ENCODE measurements at regions not wholly inside any gene's neighbourhood (a gene's known extent, or its start where the extent isn't known, plus 50 kb on each side); places are given as distances from the start of the nearest gene placed in this dataset.

DNA sequence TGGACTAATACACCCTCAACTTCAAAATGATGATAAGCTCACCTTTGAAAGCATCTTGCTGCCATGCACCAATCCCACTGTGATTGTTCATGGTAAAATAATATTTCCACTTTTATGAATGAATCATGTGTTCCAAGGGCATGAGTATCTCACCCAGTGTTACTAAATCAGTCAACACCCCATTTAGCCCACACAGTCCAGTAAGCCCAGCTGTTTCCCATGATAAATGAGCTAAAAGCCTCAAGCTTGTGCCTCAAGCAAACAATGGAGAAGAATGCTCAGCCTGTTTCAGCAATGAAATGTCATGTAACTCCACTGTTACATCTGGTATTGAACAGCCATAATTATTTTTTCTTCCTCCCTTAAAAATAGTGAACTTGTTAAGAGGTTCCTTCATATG lies 442.5 kb downstream of the XPNPEP1 start:
- no peak for DNase-seq

DNA sequence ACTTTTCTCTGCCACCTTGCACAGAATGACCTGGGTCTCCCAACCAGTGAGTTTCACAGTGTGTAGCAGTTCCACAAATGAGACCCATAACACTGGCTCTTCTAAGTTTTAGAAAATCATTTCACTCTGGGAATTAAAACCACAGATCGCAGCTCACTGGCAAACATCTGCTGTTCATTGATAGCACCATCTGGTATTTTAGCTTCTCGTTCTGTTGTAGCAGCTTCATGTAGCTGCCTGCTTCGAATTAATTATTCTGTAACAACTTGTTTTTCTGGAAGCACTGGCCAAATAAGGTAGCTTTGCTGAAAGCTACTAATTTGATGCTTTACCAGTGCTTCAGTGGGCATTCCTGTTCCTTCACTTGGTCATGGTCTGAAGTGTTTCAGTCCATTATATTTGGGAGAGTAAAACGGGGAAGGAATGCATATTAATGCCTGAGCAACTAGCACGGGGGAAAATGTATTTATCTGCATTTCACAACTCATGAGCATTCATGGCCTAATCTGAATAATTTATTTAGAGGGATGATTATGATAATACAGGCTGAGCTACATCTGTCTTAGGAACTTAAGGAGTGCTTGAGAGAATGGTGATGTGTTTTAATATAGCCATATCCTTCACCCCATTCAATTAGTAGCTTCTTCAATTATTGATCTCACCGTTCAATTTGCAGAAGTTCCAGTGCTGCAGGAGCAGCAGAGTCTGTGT lies 447.4 kb downstream of the XPNPEP1 start:
- DNase-seq: no peak

GRCh38 chr10:109474812-109475211 lies 448.5 kb downstream of the XPNPEP1 start:
- no peak for DNase-seq

DNA sequence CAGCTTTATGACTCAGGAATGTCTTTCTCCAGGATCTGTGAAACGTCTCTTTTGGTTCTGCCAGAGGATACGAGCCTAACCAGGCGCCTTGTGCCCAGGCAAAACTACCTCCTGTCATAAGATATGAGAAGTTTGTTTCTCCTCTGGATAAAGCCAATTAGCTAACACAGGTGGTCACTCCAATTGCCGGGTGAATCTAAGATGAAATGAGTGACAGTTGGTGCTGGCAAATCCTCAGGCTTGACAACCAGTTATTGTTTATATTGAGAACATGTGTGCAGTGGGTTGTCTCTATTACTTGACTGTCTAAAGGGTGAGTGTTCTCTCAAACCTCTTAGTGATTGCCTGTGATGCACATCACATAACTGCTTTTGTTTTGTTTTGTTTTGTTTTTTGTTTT lies 449.1 kb downstream of the XPNPEP1 start:
- no peak for DNase-seq

DNA sequence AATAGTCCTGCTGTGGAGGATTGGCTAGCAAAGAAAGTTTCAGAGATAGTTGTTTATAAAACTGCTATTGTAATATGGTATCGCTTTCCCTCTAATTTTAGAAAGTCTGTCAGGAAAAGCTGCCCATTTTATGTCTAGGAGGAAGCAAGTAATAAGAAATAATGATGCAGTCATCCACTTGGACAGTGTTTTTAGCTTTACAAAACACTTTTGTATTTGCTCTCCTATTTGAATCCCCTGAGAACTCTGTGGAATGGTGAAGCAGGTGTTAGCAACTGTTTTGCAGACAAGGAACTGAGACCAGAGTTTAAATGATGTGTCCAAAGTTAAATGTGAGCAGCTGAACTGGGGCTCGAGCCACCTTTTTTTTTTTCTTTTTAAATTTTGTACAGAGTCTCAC lies 455.8 kb downstream of the XPNPEP1 start:
- peak; percentile 13 for DNase-seq

GRCh38 chr10:109464949-109465348 lies 458.4 kb downstream of the XPNPEP1 start:
- DNase-seq: no peak

GRCh38 chr10:109457302-109457638 lies 466.0 kb downstream of the XPNPEP1 start:
- DNase-seq: no peak

- no peak for DNase-seq
These were observed 466.6 kb downstream of the XPNPEP1 start for GRCh38 chr10:109456566-109457301.

GRCh38 chr10:109454691-109455090 lies 468.6 kb downstream of the XPNPEP1 start:
- no peak for DNase-seq

GRCh38 chr10:109451879-109452278 lies 471.4 kb downstream of the XPNPEP1 start:
- DNase-seq: no peak

DNA sequence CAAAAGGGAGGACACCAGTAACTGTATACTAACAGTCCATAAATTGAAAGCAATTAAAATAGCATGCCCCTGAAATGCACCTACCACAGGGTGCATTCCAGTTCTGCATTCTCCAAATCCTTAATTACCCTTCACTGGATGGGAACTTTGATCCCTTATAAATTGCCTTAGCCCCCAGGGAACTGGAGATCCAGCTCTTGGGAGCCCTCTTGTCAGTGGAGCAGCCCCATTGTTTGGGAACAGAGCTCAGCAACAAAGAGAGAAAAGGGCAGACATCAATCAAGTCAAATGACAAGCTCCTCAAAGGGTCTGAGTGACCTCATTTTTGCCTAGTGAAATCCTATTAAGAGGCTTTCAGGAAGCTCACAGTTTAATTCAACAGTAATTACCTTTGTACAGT lies 472.6 kb downstream of the XPNPEP1 start:
- no peak for DNase-seq

GRCh38 chr10:109433434-109433833 lies 489.9 kb downstream of the XPNPEP1 start:
- no peak for DNase-seq

GRCh38 chr10:109432281-109432680 lies 491.0 kb downstream of the XPNPEP1 start:
- DNase-seq: no peak

DNA sequence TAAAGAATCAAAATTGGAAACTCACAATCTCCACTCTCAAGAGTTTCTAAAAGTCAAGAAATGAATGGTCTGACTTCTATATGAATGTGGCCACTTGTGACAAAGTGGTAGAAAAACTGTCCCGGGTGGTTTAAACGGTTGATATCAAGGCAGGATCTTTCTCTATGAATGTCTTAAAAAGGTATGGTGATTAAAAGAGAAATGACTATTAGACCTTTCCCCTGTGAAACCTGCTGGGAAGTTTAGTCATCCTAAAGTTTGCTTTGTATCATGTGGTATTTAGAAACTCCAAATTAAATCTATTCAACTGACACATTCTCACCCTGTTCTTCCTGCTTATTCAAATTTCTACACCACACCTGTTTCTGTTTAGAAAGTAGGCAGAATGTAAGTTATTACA lies 492.5 kb downstream of the XPNPEP1 start:
- no peak for DNase-seq

DNA sequence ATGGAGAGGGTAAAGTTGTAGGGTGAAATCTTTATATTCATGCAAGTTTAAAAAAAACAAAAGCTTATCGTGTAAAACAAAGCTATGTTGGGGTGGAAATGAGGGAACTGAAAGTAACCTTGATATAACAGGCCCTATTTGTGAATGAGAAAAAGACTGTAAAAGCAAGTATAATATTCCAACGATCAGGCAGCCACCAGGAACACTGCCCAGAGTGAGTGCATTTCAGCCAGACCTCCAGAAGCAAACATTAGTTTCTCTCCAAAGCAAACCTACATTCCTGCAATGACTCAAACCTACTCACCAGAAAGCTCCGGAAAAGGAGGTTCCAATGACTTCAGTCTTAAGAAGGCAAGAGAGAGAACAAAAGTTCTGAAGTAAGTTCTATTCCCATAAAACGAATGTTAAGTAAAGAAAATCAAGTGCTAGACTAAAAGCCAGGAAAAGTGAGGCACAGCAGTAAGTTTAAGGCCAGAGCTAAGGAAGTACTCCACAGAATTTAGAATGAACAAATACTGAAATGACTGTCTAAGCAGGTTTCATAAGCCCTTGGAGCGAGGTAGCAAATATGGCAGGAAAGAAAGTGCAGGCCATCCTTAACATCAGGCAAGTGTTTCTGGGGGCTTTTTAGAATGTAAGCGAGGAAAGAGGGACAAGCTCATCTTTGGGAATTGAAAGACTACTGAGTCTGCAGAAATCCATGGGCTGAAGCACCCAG lies 493.1 kb downstream of the XPNPEP1 start:
- peak; percentile 31 for DNase-seq

- no peak for DNase-seq
These were observed 494.4 kb downstream of the XPNPEP1 start for GRCh38 chr10:109428775-109429491.

DNA sequence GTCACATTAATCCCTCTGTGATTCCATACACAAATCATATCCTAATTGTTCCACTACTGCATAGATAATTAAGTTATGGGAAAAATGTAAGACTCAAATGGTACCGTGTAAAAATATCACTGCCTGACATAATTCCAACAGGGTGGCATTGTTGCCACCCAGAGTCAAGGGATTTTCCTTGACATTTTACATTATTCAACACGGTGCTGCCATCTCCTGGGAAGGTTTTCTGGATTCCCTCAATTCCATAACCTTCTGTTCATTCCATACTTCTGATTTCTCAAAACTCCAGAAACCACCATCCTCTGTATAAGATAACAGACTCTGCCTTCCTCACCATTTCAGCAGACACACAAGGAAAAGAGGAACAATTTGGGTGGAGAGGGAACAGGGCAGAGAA lies 495.9 kb downstream of the XPNPEP1 start:
- no peak for DNase-seq

GRCh38 chr10:109426987-109427386 lies 496.3 kb downstream of the XPNPEP1 start:
- DNase-seq: no peak

- no peak for DNase-seq
These were observed 504.5 kb downstream of the XPNPEP1 start for GRCh38 chr10:109418795-109419194.

GRCh38 chr10:109417803-109418202 lies 505.5 kb downstream of the XPNPEP1 start:
- DNase-seq: no peak

DNA sequence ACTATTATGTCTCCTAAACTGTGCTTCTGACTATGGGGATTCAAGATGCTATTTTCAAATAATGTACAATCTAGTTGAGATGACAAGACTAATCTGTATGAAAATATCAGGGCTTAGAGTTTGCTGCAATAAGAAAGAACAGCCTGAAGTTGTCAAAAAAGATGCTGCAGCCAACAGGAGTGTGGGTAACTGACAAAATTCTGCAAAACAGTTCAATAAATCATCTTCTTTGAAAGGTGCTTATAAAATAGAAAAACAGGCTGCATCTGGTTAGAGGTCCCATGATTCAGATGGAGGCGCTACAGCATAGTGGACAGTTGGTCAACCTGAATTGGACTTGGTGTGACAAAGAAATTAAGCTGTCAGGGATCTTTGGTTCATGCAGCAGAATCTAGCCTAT lies 511.0 kb downstream of the XPNPEP1 start:
- DNase-seq: no peak

GRCh38 chr10:109411917-109412316 lies 511.4 kb downstream of the XPNPEP1 start:
- DNase-seq: no peak

Data from muscle of arm (tissue), 1 donor.